LNCaP clone FGC (cell line): ENCODE measurements at regions not wholly inside any gene's neighbourhood (a gene's known extent, or its start where the extent isn't known, plus 50 kb on each side); places are given as distances from the start of the nearest gene placed in this dataset.

Experiments used
- DNase-seq: peaks from one replicate; pipeline ENCODE4 v3.0.0-alpha.2; 2011; ENCODE audit warnings: low read depth
- H3K4me3 ChIP-seq: 2 replicates; pipeline ENCODE4 v1.5.1; 2011; ENCODE audit warnings: mild to moderate bottlenecking, low read depth, low read length, control low read depth
- CTCF ChIP-seq: IDR thresholded peaks from 2 replicates; pipeline ENCODE4 v1.5.1; 2012; ENCODE audit warnings: mild to moderate bottlenecking; ENCODE audit not compliant: control insufficient read depth, insufficient read depth; ENCODE audit errors: extremely low read depth

GRCh38 chr10:31657434-31657872 is 271.2 kb downstream of the ARHGAP12 start:
- no peak overlapping the region for H3K4me3 ChIP-seq
- DNase-seq, result no peak
- TF ChIP-seq CTCF, result no peak

- no peak for DNase-seq
- TF ChIP-seq CTCF, result no peak
- no peak overlapping the region for H3K4me3 ChIP-seq
Measured at GRCh38 chr10:31656851-31657433, 271.7 kb downstream of the ARHGAP12 start.

- no peak for DNase-seq
- no peak overlapping the region for H3K4me3 ChIP-seq
- TF ChIP-seq CTCF, result no peak
Measured at GRCh38 chr10:31652038-31652437, 276.6 kb downstream of the ARHGAP12 start.

GRCh38 chr10:31650010-31650409 is 278.6 kb downstream of the ARHGAP12 start:
- no peak for TF ChIP-seq CTCF
- no peak for DNase-seq
- H3K4me3 ChIP-seq, result no peak overlapping the region

- no peak overlapping the region for H3K4me3 ChIP-seq
- DNase-seq, result no peak
- no peak for TF ChIP-seq CTCF
Measured at GRCh38 chr10:31648966-31649365, 279.7 kb downstream of the ARHGAP12 start.

- no peak for TF ChIP-seq CTCF
- DNase-seq, result no peak
- H3K4me3 ChIP-seq, result no peak overlapping the region
Measured at GRCh38 chr10:31647861-31648260, 280.8 kb downstream of the ARHGAP12 start.

GRCh38 chr10:31646519-31646918 is 282.1 kb downstream of the ARHGAP12 start:
- no peak for DNase-seq
- TF ChIP-seq CTCF, result no peak
- H3K4me3 ChIP-seq, result no peak overlapping the region
